CD4-positive, CD25-positive, alpha-beta regulatory T cell (primary cell): ENCODE measurements at regions not wholly inside any gene's neighbourhood (a gene's known extent, or its start where the extent isn't known, plus 50 kb on each side); places are given as distances from the start of the nearest gene placed in this dataset.
A peak's percentile ranks its signal among the peaks of the same experiment; 100 is the strongest.

Source experiments
- ATAC-seq, 2 donors: fragments of 150-1000 bp; cut with Tn5 transposase; one replicate each; pipeline ENCODE4 v1.10.0; 2021; ENCODE audit warnings: low read depth in 2 of 2, moderate number of reproducible peaks in 2 of 2, moderate library complexity in 1 of 2
- DNase-seq, 3 donors: peaks; one replicate each; pipeline versions ENCODE4 v3.0.0 to v3.0.0-alpha.2; 2012 to 2022; ENCODE audit warnings: mixed read lengths in 1 of 3
- H3K27ac ChIP-seq: one replicate; pipeline ENCODE4 v1.7.0; 2013; ENCODE audit warnings: mild to moderate bottlenecking, low read length; ENCODE audit not compliant: insufficient read depth, poor library complexity, severe bottlenecking
- H3K27me3 ChIP-seq: one replicate; pipeline ENCODE4 v1.7.0; 2013; ENCODE audit warnings: low read length; ENCODE audit not compliant: control insufficient read depth, insufficient read depth
- H3K36me3 ChIP-seq: one replicate; pipeline ENCODE4 v1.7.0; 2013; ENCODE audit warnings: mild to moderate bottlenecking, low read length, moderate library complexity; ENCODE audit not compliant: control insufficient read depth, insufficient read depth
- H3K4me1 ChIP-seq: 2 replicates; pipeline ENCODE4 v1.7.0; 2013; ENCODE audit warnings: mild to moderate bottlenecking, low read length; ENCODE audit not compliant: insufficient read depth, control insufficient read depth, poor library complexity, severe bottlenecking
- H3K4me3 ChIP-seq: one replicate; pipeline ENCODE4 v1.7.0; 2013; ENCODE audit warnings: low read depth, mild to moderate bottlenecking, low read length, moderate library complexity
- H3K9me3 ChIP-seq, 2 experiments: 1 replicate in 1 of 2; 2 replicates in 1 of 2; pipeline ENCODE4 v1.7.0; 2013; ENCODE audit warnings: low read length in 2 of 2, mild to moderate bottlenecking in 1 of 2, moderate library complexity in 1 of 2; ENCODE audit not compliant: control insufficient read depth in 2 of 2
- H3K27ac Mint-ChIP-seq, 3 donors: one replicate each; pipeline ENCODE4 v1.8.0; 2020 to 2022; ENCODE audit warnings: mild to moderate bottlenecking in 3 of 3, mixed read lengths in 3 of 3, moderate library complexity in 2 of 3
- H3K27me3 Mint-ChIP-seq: one replicate; pipeline ENCODE4 v1.8.0; 2022; ENCODE audit warnings: mild to moderate bottlenecking, mixed read lengths
- H3K36me3 Mint-ChIP-seq: one replicate; pipeline ENCODE4 v1.8.0; 2020; ENCODE audit warnings: mixed read lengths
- H3K4me1 Mint-ChIP-seq, 4 donors: one replicate each; pipeline ENCODE4 v1.8.0; 2020 to 2022; ENCODE audit warnings: mixed read lengths in 4 of 4, mild to moderate bottlenecking in 1 of 4
- H3K4me3 Mint-ChIP-seq, 4 donors: one replicate each; pipeline ENCODE4 v1.8.0; 2020 to 2022; ENCODE audit warnings: mild to moderate bottlenecking in 4 of 4, mixed read lengths in 4 of 4, moderate library complexity in 3 of 4
- H3K9me3 Mint-ChIP-seq, 7 donors: one replicate each; pipeline ENCODE4 v1.8.0; 2020 to 2022; ENCODE audit warnings: mixed read lengths in 7 of 7, mild to moderate bottlenecking in 3 of 7, moderate library complexity in 2 of 7

DNA sequence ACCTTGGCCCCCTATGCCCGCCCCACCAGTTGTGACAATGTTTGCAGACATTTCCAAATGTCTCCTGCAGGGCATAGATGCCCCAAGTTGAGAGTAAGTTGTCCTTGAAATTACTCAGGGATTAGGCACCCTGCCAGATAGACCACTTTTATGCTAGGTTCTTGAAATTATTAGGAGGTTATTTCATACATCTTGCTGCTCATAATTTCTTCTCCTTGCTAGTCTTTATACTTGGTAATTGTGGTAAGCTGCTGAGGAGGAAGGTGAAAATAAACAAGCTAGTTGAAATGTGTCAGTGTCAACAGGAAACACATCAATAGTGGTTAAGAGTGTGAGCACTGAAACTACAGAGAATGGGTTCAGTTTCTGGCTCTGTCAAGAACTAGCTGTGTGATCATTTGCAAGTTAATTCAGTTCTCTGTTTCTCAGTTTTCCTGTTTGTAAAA is 63.7 kb upstream of the AOAH start:
- Histone ChIP-seq H3K4me3 (peak overlapping the region; percentile 52), H3K36me3 (no peaks in the 10 kb centered on the region), H3K27ac (peak overlapping the region; percentile 28), H3K4me1 (peaks cover 49% of the 10 kb centered on the region), H3K27me3 (no peaks in the 10 kb centered on the region), H3K9me3 (no peaks in the 10 kb centered on the region)
- peaks cover 30 to 68% (median 38%) of the 10 kb centered on the region in 4 donors for H3K4me1 Mint-ChIP-seq
- peak overlapping the region in 2 of 3 donors; percentile 80 to 88 for H3K27ac Mint-ChIP-seq
- ATAC-seq: peak; percentile 67 to 77
- H3K4me3 Mint-ChIP-seq: peak overlapping the region; percentile 16 to 70 (median 42)
- no peaks in the 10 kb centered on the region for H3K36me3 Mint-ChIP-seq
- no peaks in the 10 kb centered on the region for H3K9me3 Mint-ChIP-seq
- peak in 2 of 3 donors; percentile 62 to 68 for DNase-seq
- no peaks in the 10 kb centered on the region for H3K27me3 Mint-ChIP-seq

DNA sequence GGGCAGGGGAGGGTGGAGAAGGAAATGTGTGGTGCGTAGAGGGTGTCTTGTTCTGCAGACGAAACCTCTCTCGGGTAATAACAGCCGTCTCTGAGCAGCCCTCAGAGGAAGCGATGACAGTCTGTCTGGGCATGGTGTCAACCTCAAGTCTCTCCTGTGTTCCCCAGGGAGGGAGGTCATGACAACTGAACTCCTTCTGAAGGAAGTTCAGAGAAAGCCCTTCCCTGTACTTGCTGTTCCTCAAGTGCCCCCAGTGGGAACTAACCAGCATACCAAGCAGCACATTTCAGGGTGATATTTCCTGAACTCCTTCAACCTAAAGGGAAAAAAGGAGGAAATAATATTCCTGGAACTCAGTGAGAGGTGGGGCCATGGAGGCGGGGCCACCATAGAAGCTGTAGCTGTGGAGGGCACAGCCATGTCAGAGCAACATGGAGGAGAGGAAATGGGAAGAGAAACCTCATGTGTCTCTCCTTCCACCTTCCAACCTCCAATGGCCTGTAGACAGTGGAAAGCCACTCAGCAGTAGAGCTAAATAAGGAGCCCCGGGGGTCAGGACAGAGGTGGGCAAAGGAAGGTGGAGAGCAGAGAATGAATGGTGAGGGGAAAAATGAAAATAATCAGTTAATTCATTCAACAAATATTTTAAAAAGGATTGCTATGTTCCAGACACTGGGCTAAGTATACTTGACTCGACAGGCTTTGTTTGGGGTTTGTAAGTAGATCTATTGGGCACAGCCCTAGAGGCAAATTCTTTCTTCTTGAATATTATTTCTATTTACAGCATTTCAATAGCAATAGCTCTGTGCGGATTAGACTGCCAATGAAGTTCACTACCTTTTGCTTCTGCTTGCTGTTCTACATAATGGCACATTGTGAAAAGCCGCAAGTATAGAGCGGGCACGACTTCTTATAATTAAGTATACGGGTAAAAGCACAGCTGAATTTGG is 61.0 kb upstream of the AOAH start:
- no peaks in the 10 kb centered on the region for H3K27me3 Mint-ChIP-seq
- peak overlapping the region; percentile 91 to 96 (median 94) for H3K27ac Mint-ChIP-seq
- no peaks in the 10 kb centered on the region for H3K36me3 Mint-ChIP-seq
- peaks cover 54% of the 10 kb centered on the region for H3K4me1 ChIP-seq
- peak overlapping the region; percentile 53 for H3K27ac ChIP-seq
- H3K4me3 Mint-ChIP-seq: peak overlapping the region in 3 of 4 donors; percentile 15 to 69 (median 59)
- H3K9me3 Mint-ChIP-seq: peaks cover 0 to 5% (median 0%) of the 10 kb centered on the region in 7 donors
- DNase-seq: peak in 2 of 3 donors; percentile 65 to 71
- no peaks in the 10 kb centered on the region for H3K9me3 ChIP-seq
- peaks cover 34 to 76% (median 49%) of the 10 kb centered on the region in 4 donors for H3K4me1 Mint-ChIP-seq
- peak; percentile 81 to 82 for ATAC-seq
- no peaks in the 10 kb centered on the region for H3K36me3 ChIP-seq
- no peaks in the 10 kb centered on the region for H3K27me3 ChIP-seq
- peak overlapping the region; percentile 38 for H3K4me3 ChIP-seq

DNA sequence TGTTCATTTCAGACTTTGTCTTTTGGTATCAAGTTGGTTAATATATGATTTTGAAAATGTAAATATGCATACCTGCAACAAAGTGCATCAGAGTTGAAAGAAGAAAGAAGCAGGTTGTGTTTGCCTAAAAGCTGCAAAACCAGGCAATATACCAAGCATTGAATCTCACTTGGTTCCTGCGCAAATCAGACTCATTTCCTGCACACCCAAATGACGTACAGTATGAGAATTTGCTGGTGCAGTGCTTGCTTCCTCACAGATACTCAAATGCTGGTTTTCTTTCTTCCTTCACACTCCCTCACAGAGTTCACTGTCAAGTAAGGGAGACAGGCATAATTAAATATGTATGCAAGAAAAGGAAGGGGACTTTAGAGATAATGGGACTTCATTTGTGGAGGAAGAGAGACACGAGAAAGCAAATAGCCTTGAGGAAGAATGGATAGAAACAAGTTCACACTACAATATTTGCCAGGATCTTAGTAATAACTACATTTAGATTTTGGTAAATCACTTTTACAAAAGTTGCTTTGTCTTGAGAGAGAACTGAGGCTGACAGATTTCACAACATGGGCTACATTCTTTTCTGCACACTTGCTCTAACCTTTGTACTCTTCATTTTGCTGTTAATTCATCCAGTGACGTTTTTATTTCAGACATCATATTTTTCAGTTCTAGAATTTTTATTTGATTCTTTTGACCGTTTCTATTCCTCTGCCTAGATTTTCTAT is 56.9 kb upstream of the AOAH start:
- Histone ChIP-seq H3K4me1 (peaks cover 46% of the 10 kb centered on the region), H3K4me3 (no peak overlapping the region), H3K9me3 (no peaks in the 10 kb centered on the region), H3K27me3 (no peaks in the 10 kb centered on the region), H3K27ac (no peak overlapping the region), H3K36me3 (no peaks in the 10 kb centered on the region)
- H3K27me3 Mint-ChIP-seq: no peaks in the 10 kb centered on the region
- H3K4me1 Mint-ChIP-seq: peaks cover 34 to 79% (median 57%) of the 10 kb centered on the region in 4 donors
- ATAC-seq (peak; percentile 45 to 50), DNase-seq (peak in 2 of 3 donors; percentile 43 to 68)
- H3K9me3 Mint-ChIP-seq: peaks cover 0 to 5% (median 0%) of the 10 kb centered on the region in 7 donors
- peak overlapping the region; percentile 62 to 94 (median 89) for H3K27ac Mint-ChIP-seq
- peak overlapping the region; percentile 12 to 44 (median 18) for H3K4me3 Mint-ChIP-seq
- H3K36me3 Mint-ChIP-seq: no peaks in the 10 kb centered on the region

DNA sequence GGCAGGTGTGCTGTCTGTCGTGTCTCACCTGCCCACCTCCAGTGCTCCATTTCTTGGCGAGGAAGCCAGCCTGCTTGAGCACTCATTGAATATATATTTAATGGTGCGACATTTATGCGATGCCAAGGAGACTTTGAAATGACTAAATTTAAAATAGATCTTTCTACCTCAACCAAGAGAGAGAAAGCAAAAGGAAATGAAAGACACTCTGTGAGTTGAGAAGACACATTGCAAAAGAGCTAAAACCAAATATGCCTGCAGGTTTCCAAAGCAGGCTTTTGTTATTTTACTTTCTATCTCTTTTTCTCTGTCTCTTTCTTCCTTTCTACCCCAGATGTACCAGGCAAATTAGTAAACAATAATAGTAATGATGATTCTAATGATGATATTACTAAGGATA is 53.6 kb upstream of the AOAH start:
- peaks cover 24 to 78% (median 56%) of the 10 kb centered on the region in 4 donors for H3K4me1 Mint-ChIP-seq
- Histone ChIP-seq H3K27ac (no peak overlapping the region), H3K4me3 (peak overlapping the region; percentile 61), H3K27me3 (no peaks in the 10 kb centered on the region), H3K4me1 (peaks cover 35% of the 10 kb centered on the region), H3K36me3 (no peaks in the 10 kb centered on the region), H3K9me3 (no peaks in the 10 kb centered on the region)
- H3K36me3 Mint-ChIP-seq: peaks cover 4% of the 10 kb centered on the region
- H3K27me3 Mint-ChIP-seq: no peaks in the 10 kb centered on the region
- peak overlapping the region in 1 of 3 donors; percentile 92 for H3K27ac Mint-ChIP-seq
- no peak for ATAC-seq
- DNase-seq: no peak
- H3K4me3 Mint-ChIP-seq: peak overlapping the region in 1 of 4 donors; percentile 8
- H3K9me3 Mint-ChIP-seq: peaks cover 0 to 5% (median 0%) of the 10 kb centered on the region in 7 donors

DNA sequence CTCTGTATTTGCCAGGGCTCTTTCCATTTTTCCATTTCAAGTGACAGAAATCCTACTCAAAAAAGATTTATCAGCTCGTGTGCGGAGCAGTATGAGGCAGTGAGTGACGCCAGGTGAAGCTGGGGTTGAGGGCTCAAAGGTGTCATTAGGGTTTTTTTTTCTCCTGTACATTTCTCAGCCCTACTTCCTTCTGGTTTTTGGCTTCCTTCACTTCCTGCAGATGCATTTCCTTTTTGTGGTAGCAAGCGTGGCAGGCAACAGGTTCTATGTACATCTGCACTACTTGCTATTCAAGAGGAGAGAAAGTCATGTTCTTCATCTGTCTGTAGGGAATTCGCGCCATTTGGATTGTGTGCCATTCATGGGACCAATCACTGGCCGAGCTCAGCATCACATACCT is 52.8 kb upstream of the AOAH start:
- DNase-seq (peak in 2 of 3 donors; percentile 68 to 76), ATAC-seq (peak; percentile 75 to 80)
- peak overlapping the region; percentile 67 to 82 (median 76) for H3K4me3 Mint-ChIP-seq
- peak overlapping the region; percentile 61 for H3K4me3 ChIP-seq
- H3K27ac Mint-ChIP-seq: peak overlapping the region; percentile 92 to 94 (median 93)
- H3K27me3 ChIP-seq: no peaks in the 10 kb centered on the region
- no peak overlapping the region for H3K27ac ChIP-seq
- H3K27me3 Mint-ChIP-seq: no peaks in the 10 kb centered on the region
- H3K4me1 Mint-ChIP-seq: peaks cover 24 to 76% (median 56%) of the 10 kb centered on the region in 4 donors
- H3K4me1 ChIP-seq: peaks cover 35% of the 10 kb centered on the region
- peaks cover 4% of the 10 kb centered on the region for H3K36me3 Mint-ChIP-seq
- no peaks in the 10 kb centered on the region for H3K9me3 ChIP-seq
- H3K9me3 Mint-ChIP-seq: peaks cover 0 to 5% (median 0%) of the 10 kb centered on the region in 7 donors
- no peaks in the 10 kb centered on the region for H3K36me3 ChIP-seq

DNA sequence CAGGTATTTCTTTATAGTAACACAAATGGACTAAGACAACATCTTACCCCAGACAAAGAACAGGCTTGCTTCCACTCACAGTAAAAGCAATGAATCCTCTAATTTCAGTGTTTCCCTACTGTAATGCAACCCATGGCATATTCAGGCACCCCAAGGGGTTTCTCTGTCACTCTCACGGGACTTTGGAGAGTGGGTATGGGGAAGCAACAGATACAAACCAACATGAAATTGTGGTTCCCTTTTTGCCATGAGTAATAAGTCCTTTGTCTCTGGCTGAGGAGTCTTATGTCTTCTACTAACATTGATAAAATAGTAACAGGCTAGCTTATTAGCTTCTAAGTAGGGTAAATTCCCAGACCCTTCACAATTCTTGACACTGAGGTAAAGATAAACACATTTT is 51.4 kb upstream of the AOAH start:
- no peak for DNase-seq
- Histone ChIP-seq H3K4me1 (peaks cover 32% of the 10 kb centered on the region), H3K36me3 (no peaks in the 10 kb centered on the region), H3K27me3 (peaks cover 2% of the 10 kb centered on the region), H3K27ac (no peak overlapping the region), H3K9me3 (no peaks in the 10 kb centered on the region), H3K4me3 (no peak overlapping the region)
- peaks cover 0 to 4% (median 0%) of the 10 kb centered on the region in 7 donors for H3K9me3 Mint-ChIP-seq
- peaks cover 15 to 64% (median 46%) of the 10 kb centered on the region in 4 donors for H3K4me1 Mint-ChIP-seq
- ATAC-seq: no peak
- no peak overlapping the region for H3K4me3 Mint-ChIP-seq
- H3K36me3 Mint-ChIP-seq: peaks cover 4% of the 10 kb centered on the region
- peak overlapping the region in 1 of 3 donors; percentile 92 for H3K27ac Mint-ChIP-seq
- no peaks in the 10 kb centered on the region for H3K27me3 Mint-ChIP-seq

DNA sequence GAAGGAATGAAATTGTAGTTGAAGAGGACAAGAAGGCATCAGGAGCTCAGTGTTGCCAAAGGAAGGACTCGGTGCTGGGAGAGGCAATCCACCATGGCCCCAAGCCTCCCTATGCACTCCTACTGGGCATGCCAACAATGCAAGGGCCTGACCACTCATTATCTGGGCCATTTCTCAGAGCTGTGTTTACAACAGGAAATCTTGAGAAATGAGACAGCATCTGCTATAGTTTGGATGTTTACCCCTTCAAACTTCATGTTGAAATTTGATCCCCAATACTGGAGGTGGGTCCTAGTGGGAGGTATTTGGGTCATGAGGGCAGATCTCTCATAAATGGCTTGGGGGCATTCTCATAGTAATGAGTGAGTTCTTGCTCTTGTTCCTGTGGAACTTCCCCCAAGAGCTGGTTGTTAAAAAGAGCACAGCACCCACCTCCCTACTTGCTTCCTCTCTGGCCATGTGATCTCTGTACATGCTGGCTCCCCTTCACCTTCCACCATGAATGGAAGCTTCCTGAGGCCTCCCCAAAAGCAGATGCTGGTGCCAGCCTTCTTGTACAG is 50.8 kb upstream of the AOAH start:
- ATAC-seq: no peak
- H3K36me3 ChIP-seq: no peaks in the 10 kb centered on the region
- peaks cover 0 to 1% (median 0%) of the 10 kb centered on the region in 7 donors for H3K9me3 Mint-ChIP-seq
- H3K4me3 ChIP-seq: no peak overlapping the region
- peak overlapping the region in 1 of 4 donors; percentile 57 for H3K4me3 Mint-ChIP-seq
- peaks cover 29% of the 10 kb centered on the region for H3K4me1 ChIP-seq
- H3K27me3 ChIP-seq: peaks cover 2% of the 10 kb centered on the region
- DNase-seq: no peak
- peaks cover 14 to 58% (median 44%) of the 10 kb centered on the region in 4 donors for H3K4me1 Mint-ChIP-seq
- no peaks in the 10 kb centered on the region for H3K27me3 Mint-ChIP-seq
- no peak overlapping the region for H3K27ac ChIP-seq
- H3K9me3 ChIP-seq: no peaks in the 10 kb centered on the region
- H3K27ac Mint-ChIP-seq: peak overlapping the region; percentile 21 to 92 (median 52)
- peaks cover 4% of the 10 kb centered on the region for H3K36me3 Mint-ChIP-seq
